B cell (primary cell): ENCODE measurements at regions not wholly inside any gene's neighbourhood (a gene's known extent, or its start where the extent isn't known, plus 50 kb on each side); places are given as distances from the start of the nearest gene placed in this dataset.

Source experiments
- ATAC-seq: fragments of 200-7000 bp; cut with Tn5 transposase; one replicate; pipeline ENCODE4 v1.10.0; 2021; ENCODE audit warnings: low read depth, mild to moderate bottlenecking, moderate number of reproducible peaks, moderate library complexity
- CTCF ChIA-PET: fragments of 350-600 bp; sonication (Branson Sonifier 250); formaldehyde crosslinking; loops from one replicate; lab custom pipeline; 2021; ENCODE audit warnings: antibody characterized with exemption, inconsistent platforms; lab: Charles Lee
- POLR2A ChIA-PET: fragments of 350-600 bp; sonication (Branson Sonifier 250); formaldehyde crosslinking; loops from one replicate; lab custom pipeline; 2021; ENCODE audit warnings: antibody characterized with exemption; lab: Charles Lee
- DNase-seq: peaks from one replicate; pipeline ENCODE4 v3.0.0; 2013
- H2AFZ ChIP-seq: 2 replicates; pipeline ENCODE4 v1.6.1; 2012; ENCODE audit warnings: mild to moderate bottlenecking, low read depth, low read length; ENCODE audit not compliant: insufficient read depth, poor library complexity, severe bottlenecking
- H3K27ac ChIP-seq, 2 donors: 1 replicate in 1 of 2; 2 replicates in 1 of 2; pipeline ENCODE4 v1.5.1; 2012 to 2013; ENCODE audit warnings: low read length in 2 of 2, mild to moderate bottlenecking in 2 of 2, moderate library complexity in 1 of 2
- H3K27me3 ChIP-seq, 4 experiments: fragments of 200-600 bp in 1 of 4; sonication (generic) in 1 of 4; replicated peaks in 1 of 4; 1 replicate in 2 of 4; 2 replicates in 2 of 4; pipeline versions ENCODE4 v1.6.1 to v1.7.0; 2013 to 2016; ENCODE audit warnings: low read length in 3 of 4, mild to moderate bottlenecking in 2 of 4, mixed read lengths in 1 of 4, moderate library complexity in 1 of 4; ENCODE audit not compliant: insufficient read depth in 4 of 4, control insufficient read depth in 3 of 4; ENCODE audit errors: control extremely low read depth in 1 of 4
- H3K36me3 ChIP-seq, 2 experiments: replicated peaks in 1 of 2; 1 replicate in 1 of 2; 2 replicates in 1 of 2; pipeline versions ENCODE4 v1.6.1 to v1.7.1; 2013; ENCODE audit warnings: low read length in 1 of 2; ENCODE audit not compliant: insufficient read depth in 2 of 2, control insufficient read depth in 1 of 2; ENCODE audit errors: control extremely low read depth in 1 of 2, extremely low read depth in 1 of 2
- H3K4me1 ChIP-seq, 2 donors: fragments of 200-600 bp in 1 of 2; sonication (generic) in 1 of 2; 1 replicate in 1 of 2; 2 replicates in 1 of 2; pipeline versions ENCODE4 v1.5.1 to v1.6.1; 2013 to 2017; ENCODE audit warnings: low read length in 2 of 2; ENCODE audit not compliant: control insufficient read depth in 2 of 2, insufficient read depth in 2 of 2
- H3K4me2 ChIP-seq: replicated peaks from 2 replicates; pipeline ENCODE3; 2012; ENCODE audit warnings: mild to moderate bottlenecking, low read depth, low read length; ENCODE audit not compliant: poor library complexity, severe bottlenecking
- H3K4me3 ChIP-seq, 5 experiments: fragments of 200-600 bp in 1 of 5; sonication (generic) in 1 of 5; 1 replicate in 3 of 5; 2 replicates in 2 of 5; pipeline versions ENCODE4 v1.5.1 to v1.7.0; 2011 to 2016; ENCODE audit warnings: low read length in 4 of 5, mild to moderate bottlenecking in 4 of 5, low read depth in 2 of 5, control low read depth in 1 of 5, moderate library complexity in 1 of 5; ENCODE audit not compliant: insufficient read depth in 1 of 5; ENCODE audit errors: control extremely low read depth in 1 of 5, extremely low read depth in 1 of 5
- H3K79me2 ChIP-seq: fragments of 200-600 bp; sonication (generic); one replicate; pipeline ENCODE4 v1.6.0; 2016; ENCODE audit warnings: low read length; ENCODE audit not compliant: control insufficient read depth, insufficient read depth
- H3K9ac ChIP-seq: fragments of 200-600 bp; sonication (generic); 2 replicates; pipeline ENCODE4 v1.6.1; 2017; ENCODE audit warnings: mild to moderate bottlenecking, low read length, moderate library complexity
- H3K9me3 ChIP-seq, 3 donors: one replicate each; pipeline versions ENCODE4 v1.6.1 to v1.7.1; 2013; ENCODE audit warnings: low read length in 2 of 3; ENCODE audit not compliant: control insufficient read depth in 2 of 3, insufficient read depth in 1 of 3; ENCODE audit errors: control extremely low read depth in 1 of 3
- H4K20me1 ChIP-seq: 2 replicates; pipeline ENCODE4 v1.6.0; 2012; ENCODE audit warnings: mild to moderate bottlenecking, low read length; ENCODE audit not compliant: insufficient read depth, control insufficient read depth, poor library complexity, severe bottlenecking
- H3K27ac Mint-ChIP-seq: one replicate; pipeline ENCODE4 v1.8.0; 2021; ENCODE audit warnings: mixed read lengths
- H3K27me3 Mint-ChIP-seq: one replicate; pipeline ENCODE4 v1.8.0; 2021; ENCODE audit warnings: mixed read lengths
- H3K4me1 Mint-ChIP-seq: one replicate; pipeline ENCODE4 v1.8.0; 2021; ENCODE audit warnings: mixed read lengths
- H3K4me3 Mint-ChIP-seq: one replicate; pipeline ENCODE4 v1.8.0; 2021; ENCODE audit warnings: mixed read lengths
- H3K9me3 Mint-ChIP-seq: one replicate; pipeline ENCODE4 v1.8.0; 2022; ENCODE audit warnings: mixed read lengths; ENCODE audit not compliant: insufficient read depth
- CTCF ChIP-seq: fragments of 200-600 bp; IDR thresholded peaks from one replicate; pipeline ENCODE4 v1.8.0; 2022; ENCODE audit warnings: antibody characterized with exemption, mild to moderate bottlenecking
- EZH2 ChIP-seq: IDR thresholded peaks from 2 replicates; pipeline ENCODE4 v1.6.1; 2012; ENCODE audit warnings: borderline replicate concordance, low read depth, mild to moderate bottlenecking, moderate library complexity, low read length; ENCODE audit not compliant: insufficient read depth, poor library complexity, severe bottlenecking
- WGBS: methylation state at CpG from one replicate; pipeline ENCODE4 v1.1.5; 2013; ENCODE audit warnings: missing lambda C conversion rate; ENCODE audit not compliant: insufficient coverage; 5-methylcytosine and 5-hydroxymethylcytosine counted together
- intact Hi-C: fragments of 100-400 bp; cut with micrococcal nuclease; formaldehyde crosslinking; loops from one replicate; pipeline ENCODE4 v1.10.0; 2022

- H3K9me3 Mint-ChIP-seq = no peaks in the 10 kb centered on the region
- Histone ChIP-seq H4K20me1 (no peaks in the 10 kb centered on the region), H3K9ac (no peak overlapping the region), H3K27me3 (peaks cover 0 to 3% (median 0%) of the 10 kb centered on the region in 4 experiments), H3K4me1 (peaks cover 0 to 5% of the 10 kb centered on the region in 2 donors), H3K27ac (no peak overlapping the region), H3K9me3 (peaks cover 0 to 8% (median 0%) of the 10 kb centered on the region in 3 donors), H2AFZ (no peak overlapping the region), H3K4me2 (no peak overlapping the region), H3K79me2 (no peaks in the 10 kb centered on the region), H3K4me3 (no peak overlapping the region), H3K36me3 (no peaks in the 10 kb centered on the region)
- H3K27me3 Mint-ChIP-seq = peaks cover 12% of the 10 kb centered on the region
- TF ChIP-seq CTCF (no peak), EZH2 (no peak)
- H3K4me1 Mint-ChIP-seq = peaks cover 2% of the 10 kb centered on the region
- intact Hi-C loops = no loop called here
- CTCF ChIA-PET = interaction anchor here (0.8 kb wide), 1 partner anchor 205 kb away, joined by 3 read pairs; no protein-coding TSS in a partner anchor
- ATAC-seq = no peak
- H3K4me3 Mint-ChIP-seq = no peak overlapping the region
- DNase-seq = no peak
- WGBS = 17% methylated on average over 2 of the region's 11 CpGs
- no peak overlapping the region for H3K27ac Mint-ChIP-seq
- POLR2A ChIA-PET = no interaction called here
These were observed 166.8 kb upstream of the IER5L start for GRCh38 chr9:129344641-129345495.
